Embryonic facial prominence (tissue), 1 donor: ENCODE measurements at regions not wholly inside any gene's neighbourhood (a gene's known extent, or its start where the extent isn't known, plus 50 kb on each side); places are given as distances from the start of the nearest gene placed in this dataset.

Source experiments
- DNase-seq: peaks from one replicate; pipeline ENCODE4 v3.0.0-alpha.2; 2016; ENCODE audit errors: extremely low spot score

GRCh38 chr2:118198268-118198667 is 110.0 kb downstream of the INSIG2 start:
- DNase-seq, result no peak

DNA sequence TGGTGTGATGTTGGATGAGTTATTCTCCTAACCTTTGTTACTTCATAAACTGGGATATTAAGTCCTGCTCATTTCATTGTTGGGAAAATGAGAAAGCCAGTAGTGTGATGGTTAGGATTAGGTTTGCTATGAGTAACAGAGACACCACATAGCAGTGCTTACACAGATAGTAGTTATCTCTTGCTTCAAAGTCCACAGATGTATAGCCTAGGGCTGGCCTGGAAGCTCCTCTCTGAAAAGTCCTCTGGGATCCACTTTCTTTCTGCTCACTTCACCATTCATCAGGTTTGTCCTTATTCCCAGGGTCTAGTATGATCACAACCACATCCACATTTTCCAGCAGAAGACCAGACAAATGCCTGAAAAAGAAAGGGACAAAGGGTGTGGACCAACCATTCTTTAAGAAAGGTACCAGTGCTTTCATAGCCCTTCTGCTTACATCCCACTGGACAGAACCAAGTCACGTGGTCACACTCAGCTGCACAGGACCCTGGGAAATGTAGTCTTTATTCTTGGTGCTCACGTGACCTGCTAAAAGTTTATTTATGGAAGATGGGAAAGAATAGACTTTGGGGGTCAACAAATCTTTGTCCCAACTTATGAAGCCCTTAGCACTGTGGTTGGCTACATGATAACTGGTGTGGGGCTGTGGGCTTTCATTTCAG is 108.9 kb downstream of the INSIG2 start:
- no peak for DNase-seq

GRCh38 chr2:118190474-118190873 is 102.2 kb downstream of the INSIG2 start:
- DNase-seq, result no peak

- no peak for DNase-seq
These were observed 98.6 kb downstream of the INSIG2 start for GRCh38 chr2:118186858-118187254.

DNA sequence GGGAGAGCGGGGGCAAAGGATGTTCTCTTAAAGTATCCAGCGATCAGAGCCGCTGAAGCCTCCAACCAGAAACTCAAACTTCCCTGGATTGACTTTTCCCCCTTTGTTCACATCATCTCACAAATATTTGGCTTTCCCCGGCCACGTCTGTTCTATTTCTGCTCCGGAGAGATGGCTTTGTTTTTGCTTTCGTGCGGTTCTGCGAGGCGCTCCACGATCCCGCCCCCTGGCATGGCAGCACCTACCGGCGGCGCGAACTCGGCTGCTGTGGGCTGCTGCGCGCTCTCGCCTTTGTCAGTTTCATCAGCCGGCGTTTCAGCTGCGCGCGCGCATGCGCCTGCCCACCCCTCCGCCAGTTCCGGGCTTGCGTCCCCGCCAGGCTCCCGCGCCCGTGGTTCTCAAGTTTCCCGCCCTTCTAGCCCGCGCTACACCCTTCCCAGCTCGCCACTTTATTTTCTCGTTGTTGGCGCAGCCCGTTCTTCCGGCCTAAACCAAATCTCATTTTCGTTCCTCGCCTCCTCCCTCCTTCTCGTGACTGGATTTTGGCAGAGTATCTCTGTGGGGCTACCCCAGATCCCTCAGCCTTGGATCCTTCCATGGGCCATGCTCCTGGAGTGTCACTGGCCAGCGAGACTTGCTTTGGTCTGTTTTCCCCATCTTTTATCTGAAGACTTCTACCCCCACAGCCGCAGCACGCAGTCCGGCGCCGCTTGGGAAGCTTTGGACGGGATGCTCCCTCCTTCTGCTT is 98.0 kb downstream of the INSIG2 start:
- peak; percentile 87 for DNase-seq

DNA sequence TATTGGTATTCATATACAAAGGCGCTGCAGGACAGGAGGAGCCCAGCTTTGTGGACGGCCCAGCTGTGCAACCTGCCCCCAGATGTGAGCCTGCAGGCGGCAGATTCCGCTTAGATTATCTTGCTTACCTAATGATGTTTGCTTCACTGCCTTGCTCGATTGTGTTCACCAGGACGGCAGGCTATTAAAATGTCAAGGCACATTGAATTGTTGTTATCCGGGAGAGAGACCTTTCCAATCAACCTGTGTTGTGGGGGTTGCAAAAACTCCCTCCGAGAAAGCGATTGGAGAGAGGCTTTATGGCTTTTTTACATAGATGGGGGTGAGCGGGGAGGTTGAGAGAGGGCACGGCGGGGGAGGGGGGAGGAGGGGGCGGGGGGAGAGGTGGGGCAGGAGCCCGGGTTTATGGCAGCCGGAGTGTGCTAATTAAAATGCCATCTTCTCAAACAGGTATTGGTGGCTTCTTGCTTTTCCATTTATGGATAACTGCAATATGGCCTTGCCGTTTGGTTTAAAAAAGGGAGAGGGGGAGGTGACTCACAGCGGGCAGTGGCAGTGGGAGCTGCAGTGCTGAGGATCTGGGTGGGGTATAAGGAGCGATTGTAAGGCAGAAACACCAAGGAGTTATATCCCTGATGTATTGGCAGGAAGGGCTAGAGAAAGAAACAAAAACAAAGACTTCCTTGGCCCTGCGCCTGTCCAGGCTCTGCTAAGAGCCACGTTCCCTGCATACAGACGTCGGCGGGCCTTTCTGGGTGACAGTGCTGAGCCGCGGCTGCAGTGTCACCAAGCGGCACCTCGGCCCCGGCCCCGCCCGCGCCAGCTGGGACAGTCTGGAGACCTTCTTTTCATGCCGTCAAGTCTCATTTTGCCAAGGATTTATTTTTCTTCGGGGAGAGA is 97.2 kb downstream of the INSIG2 start:
- DNase-seq, result no peak

GRCh38 chr2:118183381-118183780 is 95.1 kb downstream of the INSIG2 start:
- no peak for DNase-seq

DNA sequence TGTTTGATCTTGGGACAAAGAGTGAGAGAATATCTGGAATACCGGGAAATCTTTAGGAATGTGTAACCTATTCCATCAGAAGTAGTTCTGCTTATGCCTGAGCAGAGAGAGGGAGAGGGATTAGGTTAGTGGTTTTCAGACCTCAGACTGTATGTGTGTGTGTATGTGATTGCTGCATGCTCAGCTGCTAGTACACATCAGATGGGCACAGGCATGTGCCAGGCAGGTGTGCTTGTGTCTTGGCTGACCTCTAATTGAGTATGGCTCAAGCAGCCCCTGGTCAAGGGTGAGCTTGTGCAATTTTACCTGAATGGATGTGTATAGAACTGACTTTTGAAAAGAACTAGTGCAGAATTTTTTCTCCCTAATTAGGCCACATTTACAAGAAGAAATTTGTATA is 91.2 kb downstream of the INSIG2 start:
- DNase-seq, result no peak

GRCh38 chr2:118177884-118178283 is 89.6 kb downstream of the INSIG2 start:
- no peak for DNase-seq

- no peak for DNase-seq
These were observed 89.0 kb downstream of the INSIG2 start for GRCh38 chr2:118177318-118177717.

GRCh38 chr2:118176601-118177000 is 88.3 kb downstream of the INSIG2 start:
- DNase-seq, result no peak

DNA sequence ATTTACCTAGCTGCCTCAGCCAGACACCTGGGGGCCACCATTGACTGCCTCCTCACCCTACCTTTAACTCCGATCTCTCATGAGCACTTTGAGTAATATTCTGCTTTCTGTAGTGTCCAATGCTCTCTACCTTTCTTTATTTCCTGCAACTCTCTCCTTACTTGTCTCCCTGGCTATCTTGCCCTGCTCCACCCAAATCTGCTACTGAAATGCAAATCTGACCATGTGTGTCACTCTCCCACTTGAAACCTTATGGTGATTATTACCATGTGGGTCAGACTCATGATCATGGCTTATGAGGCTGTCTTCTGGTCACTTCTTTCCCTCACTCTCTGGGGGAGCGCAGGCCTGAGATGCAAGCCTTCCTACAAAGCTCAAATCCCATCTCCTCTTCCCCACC is 83.3 kb downstream of the INSIG2 start:
- DNase-seq, result no peak

GRCh38 chr2:118169359-118170005 is 81.2 kb downstream of the INSIG2 start:
- DNase-seq, result no peak

DNA sequence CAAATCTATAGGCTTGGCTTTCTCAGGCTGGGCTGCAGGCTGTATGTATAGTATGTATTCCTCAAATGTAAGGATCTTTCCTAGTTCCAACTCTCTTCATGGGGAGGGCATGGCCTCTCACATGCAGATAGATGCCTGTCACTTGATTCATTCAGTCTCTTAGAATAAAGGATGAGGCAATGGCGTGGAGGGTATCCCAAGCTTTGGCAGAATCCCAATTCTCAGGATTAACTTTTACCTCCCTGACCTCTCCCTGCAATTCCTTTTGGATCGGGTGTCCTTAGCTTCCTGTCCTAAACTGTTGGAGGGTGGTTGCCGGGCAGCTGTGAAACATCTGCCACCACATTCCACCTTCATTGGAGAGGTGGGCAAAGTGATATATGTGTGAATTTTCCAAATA is 80.3 kb downstream of the INSIG2 start:
- DNase-seq, result no peak

DNA sequence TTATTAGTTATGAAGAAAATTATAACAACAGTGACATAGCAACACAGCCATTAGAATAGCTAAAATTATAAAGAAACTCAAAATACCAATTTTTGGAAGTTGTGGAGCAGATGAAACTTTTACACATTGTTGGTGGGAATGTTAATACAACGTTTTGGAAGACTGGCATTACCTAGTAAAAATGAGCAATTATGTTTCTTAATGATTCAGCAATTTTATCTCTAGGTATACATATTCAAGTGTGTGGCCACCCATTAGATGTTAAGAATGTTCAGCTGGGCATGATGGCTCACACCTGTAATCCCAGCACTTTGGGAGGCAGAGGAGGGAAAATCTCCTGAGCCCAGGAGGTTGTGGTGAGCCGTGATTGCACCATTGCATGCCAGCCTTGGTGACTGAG is 78.8 kb downstream of the INSIG2 start:
- no peak for DNase-seq

DNA sequence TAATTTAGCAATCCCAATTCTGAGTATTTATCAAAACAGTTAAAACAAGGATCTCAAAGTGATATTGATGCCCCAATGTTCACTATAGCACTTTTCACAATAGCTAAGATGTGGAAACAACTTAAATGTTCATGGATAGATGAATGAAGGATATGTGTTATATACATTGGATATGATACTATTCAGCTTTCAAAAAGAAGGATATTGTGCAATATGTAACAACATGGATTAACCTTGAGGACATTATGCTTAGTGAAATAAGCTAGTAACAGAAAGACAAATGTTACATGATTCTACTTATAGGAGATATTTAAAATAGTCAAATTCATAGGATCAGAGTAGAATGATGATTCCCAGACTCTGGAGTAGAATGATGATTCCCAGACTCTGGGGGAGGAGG is 78.0 kb downstream of the INSIG2 start:
- DNase-seq, result no peak

- no peak for DNase-seq
These were observed 77.3 kb downstream of the INSIG2 start for GRCh38 chr2:118165595-118165994.
